ENCODE measurements at regions not wholly inside any gene's neighbourhood (a gene's known extent, or its start where the extent isn't known, plus 50 kb on each side); places are given as distances from the start of the nearest gene placed in this dataset.
"Not testable (repeated sequence)": the region's sequence is repeated elsewhere in the genome, so short reads cannot be mapped to it uniquely, and the experiment has no call there.

DNA sequence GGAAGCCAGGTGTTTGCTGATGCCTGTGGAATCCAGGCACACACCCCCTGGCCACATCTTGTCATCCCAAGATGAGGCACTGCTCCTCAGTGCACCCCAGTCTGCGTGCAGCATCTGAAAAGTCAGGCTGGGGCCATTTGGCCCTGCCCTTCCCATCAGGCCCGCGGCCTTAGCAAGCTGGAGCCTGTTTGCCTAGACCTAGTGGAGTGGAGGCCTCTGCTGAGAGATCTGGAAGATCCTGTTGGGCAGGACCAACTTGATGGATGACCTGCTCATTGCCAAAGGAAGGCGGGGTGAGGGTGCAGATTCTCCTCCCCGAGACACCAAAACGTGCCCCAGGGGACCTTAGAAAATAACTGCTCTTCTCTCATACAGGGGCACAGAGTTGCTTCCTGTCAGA lies 220.2 kb downstream of the SHQ1 start:
- DNase-seq (ENCODE audit: low read depth in 2 of 2), result no peak

DNA sequence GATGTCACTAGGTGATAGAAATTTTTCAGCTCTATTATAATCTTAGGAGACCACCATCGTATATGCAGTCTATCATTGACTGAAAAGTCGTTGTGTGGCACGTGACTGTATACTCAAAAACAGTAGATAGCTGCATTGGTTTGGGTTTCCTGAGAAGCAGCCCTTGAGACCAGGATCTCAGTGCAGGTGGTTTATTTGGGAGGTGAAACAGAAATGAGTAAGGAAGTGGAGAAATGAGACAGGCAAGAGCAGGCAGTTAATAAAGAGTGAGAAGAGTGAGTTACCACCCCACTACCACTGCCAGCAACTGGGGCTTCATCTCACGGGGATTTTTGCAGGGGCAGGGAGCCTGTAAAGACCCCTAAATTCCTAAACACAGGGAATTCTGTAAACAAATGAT lies 221.0 kb downstream of the SHQ1 start:
- no peak for DNase-seq (ENCODE audit: low read depth in 2 of 2)

- DNase-seq (ENCODE audit: low read depth in 2 of 2), result no peak
Observed at GRCh38 chr3:72625602-72626337, 222.5 kb downstream of the SHQ1 start.

DNA sequence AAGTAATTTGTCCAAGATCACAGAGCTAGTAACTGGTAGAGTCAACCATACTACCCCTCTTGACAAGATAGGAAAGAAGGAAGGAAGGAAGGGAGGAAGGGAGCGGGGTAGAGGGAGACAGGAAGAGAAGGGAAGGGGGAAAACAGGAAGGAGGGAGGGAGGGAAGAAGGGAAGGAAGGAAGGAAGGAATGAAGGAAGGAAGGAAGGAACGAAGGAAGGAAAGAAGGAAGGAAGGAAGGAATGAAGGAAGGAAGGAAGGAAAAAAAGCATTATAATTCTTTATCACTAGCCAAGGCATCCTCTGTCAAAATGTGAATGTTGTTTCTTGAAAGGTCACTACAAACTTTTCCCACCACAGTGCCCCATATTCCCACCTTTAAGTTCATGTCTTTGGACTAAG lies 223.6 kb downstream of the SHQ1 start:
- DNase-seq (ENCODE audit: low read depth in 2 of 2), result no peak

GRCh38 chr3:72618739-72619138 lies 229.5 kb downstream of the SHQ1 start:
- DNase-seq (ENCODE audit: low read depth in 2 of 2), result no peak

DNA sequence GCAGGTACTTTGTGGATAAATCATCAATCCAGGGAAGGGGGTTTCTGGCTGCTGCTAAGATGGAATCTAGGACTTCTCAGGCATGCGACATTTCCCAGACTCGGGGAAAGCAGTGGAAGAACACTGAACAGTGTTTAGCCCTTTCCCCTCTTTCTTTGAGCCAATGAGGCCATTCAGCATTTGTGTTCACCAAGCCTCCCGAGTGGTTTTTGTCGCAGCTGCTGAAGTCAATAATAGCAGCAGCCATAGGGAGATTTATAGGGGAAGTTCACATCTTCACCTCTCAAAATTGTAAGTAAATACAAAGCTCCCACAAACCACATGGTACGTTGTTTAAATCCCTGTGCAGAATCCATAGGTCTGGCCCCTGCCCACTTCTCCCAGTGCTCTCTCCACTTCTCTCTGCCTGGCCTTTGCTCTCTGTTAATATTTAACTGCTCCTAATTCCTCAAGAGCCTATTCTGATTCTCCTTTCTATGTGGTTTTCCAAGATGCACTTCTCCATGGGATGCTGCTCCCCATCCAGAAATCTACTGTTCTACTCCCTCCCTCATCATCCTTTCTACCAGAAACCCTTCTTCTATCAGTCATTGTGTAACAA lies 230.7 kb downstream of the SHQ1 start:
- no peak for DNase-seq (ENCODE audit: low read depth in 2 of 2)

DNA sequence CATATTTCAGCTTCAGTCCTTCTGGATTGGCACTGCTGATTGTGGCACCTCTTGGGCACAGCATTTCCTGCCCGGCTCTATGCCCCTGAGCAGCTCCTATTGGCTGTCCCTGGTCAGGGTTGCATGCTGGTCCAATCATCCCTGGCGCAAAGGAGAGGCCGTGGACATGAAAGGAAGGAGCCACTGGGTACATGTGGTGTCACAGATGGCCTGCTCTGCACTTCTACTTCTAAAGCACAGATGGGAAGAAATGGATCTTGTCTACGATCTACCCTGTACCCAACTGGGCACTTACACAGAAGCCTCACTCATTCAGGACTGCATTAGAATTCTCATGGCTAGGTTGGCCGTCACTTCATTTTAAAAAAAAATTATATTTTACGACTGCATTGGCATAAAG lies 232.5 kb downstream of the SHQ1 start:
- no peak for DNase-seq (ENCODE audit: low read depth in 2 of 2)

GRCh38 chr3:72615182-72615581 lies 233.1 kb downstream of the SHQ1 start:
- no peak for DNase-seq (ENCODE audit: low read depth in 2 of 2)

GRCh38 chr3:72614394-72615074 lies 233.7 kb downstream of the SHQ1 start:
- no peak for DNase-seq (ENCODE audit: low read depth in 2 of 2)

DNA sequence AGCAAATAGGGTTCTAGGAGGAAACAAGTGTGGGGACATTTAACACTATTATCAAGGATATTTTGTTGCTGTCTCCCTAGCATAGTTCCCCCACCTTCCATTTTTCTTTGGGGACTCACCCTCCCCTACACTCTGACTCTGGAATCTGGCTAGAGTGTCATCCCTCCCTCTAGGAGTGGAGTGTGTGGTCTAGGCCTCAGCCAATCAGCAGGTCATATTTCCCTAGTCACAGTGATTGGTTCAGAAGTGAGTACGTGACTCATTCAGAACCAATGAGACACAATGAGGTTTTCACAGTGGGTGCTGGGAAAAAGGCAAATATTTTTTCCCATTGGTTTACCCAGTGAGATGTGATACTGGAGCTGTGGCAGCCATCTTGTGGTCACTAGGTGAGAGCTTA lies 234.4 kb downstream of the SHQ1 start:
- DNase-seq (ENCODE audit: low read depth in 2 of 2), result no peak

- DNase-seq (ENCODE audit: low read depth in 2 of 2), result not testable (repeated sequence)
Observed at GRCh38 chr3:72609114-72609513, 239.1 kb downstream of the SHQ1 start.

DNA sequence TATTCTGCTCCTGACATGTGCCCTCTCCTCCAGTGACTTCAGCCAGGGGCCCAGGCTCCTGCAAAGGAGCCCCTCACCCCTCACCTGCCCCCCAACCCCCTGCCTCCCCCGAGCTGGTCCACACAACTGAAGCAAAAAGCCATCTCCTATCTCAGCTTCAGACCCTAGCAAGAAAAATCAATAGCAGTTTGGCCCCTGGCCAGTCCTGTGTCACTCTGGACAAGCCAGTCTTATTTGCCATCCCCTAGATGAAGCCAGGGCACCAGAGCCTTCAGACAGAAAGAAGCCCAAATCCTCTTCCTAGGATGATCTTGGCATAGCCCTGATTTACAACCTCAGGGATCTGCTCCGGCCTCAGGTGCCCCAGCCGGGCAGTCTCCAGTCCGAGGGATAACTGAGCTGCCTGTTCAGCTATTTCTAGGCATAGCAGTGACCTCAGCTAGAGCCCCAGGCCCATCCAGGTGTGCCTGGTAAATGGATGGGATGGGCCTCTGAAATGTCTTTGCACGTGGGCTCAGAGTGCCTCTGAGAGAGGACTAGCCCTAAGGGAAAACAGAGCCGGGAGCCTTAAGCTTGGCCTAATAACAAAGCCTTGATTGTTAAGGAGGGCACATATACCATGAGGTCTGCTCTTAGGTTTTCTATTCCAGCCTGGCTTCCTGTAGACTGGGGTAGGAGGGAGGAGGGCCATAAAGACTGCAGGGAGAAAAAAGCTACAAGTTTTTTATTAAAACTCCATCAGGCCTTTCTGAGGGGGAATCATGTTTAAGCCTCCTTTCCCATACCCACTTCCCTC lies 242.0 kb downstream of the SHQ1 start:
- DNase-seq (ENCODE audit: low read depth in 2 of 2), result no peak

- no peak for DNase-seq (ENCODE audit: low read depth in 2 of 2)
Observed at GRCh38 chr3:72604328-72604727, 243.9 kb downstream of the SHQ1 start.

- no peak for DNase-seq (ENCODE audit: low read depth in 2 of 2)
Observed at GRCh38 chr3:72601983-72602750, 246.1 kb downstream of the SHQ1 start.

DNA sequence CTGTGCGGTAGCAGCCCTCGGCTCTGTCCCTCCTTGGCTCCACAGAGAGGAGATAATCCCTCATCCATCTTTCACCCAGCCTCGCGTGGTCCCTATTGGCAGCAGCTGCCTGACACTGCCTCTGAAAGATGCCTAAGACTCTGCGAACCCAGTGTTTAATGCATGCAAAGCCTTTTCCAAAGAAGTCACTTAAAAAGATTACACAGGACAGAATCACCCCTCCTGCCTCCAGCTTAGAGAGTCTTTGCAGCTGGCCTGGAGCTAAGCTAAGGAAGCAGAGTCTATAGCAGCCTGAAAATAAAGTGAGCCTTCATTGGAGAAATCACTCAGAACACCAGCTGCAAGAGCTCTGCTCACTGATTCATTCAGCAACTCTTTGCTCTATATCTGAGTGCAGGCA lies 247.2 kb downstream of the SHQ1 start:
- DNase-seq (ENCODE audit: low read depth in 2 of 2), result no peak

GRCh38 chr3:72597756-72598195 lies 250.5 kb downstream of the SHQ1 start:
- DNase-seq (ENCODE audit: low read depth in 2 of 2), result no peak

- no peak for DNase-seq (ENCODE audit: low read depth in 2 of 2)
Observed at GRCh38 chr3:72597043-72597442, 251.2 kb downstream of the SHQ1 start.

DNA sequence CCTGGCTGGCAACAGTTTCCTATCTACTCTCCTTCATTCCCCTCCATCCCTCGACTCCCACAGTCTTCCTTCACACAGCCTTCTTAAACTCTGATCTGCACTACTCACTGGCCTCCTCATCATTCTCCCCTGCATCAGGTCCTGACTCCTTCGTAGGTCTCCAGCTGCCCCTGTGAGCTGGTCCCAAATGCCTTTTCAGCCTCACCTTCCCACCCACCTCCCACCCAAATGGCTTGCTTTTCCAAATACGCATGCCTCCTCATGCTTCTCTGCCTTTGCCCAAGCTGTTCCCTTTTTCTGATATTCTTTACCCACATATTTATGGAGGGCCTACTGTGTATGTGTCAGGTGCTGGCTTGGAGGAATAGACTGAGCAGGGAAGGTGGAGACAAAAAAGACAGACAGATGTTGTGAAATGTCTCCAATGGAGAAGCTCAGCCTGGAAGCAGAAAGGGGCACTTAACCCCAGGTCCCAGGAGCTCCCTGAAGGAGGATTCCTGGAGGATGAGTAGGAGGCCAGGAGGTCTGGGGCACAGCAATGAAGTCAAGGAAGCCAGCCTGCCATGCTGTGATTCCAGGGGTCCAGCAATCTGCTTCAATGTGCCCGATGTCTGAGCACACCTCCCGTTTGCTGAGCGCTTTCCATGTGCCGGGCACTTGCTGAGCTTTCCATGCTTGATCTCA lies 252.2 kb downstream of the SHQ1 start:
- no peak for DNase-seq (ENCODE audit: low read depth in 2 of 2)

DNA sequence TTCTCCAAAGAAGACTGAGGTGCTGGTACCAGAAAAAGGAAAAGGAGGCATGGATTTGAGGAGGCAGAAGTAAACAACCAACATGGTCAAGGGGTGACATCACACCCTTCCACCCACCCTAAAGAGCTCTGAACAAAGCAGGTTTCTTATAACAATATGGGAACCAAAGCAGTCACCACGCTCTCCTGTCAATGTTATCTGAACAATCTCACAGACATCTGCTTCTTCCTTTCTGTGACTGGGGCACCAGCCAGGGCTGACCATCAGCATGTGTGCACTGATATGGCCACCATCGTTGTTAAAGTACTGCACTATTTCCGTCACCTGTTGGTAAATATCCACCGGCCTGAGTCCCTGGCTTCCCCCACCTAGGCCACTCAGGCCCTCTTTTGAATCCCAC lies 252.9 kb downstream of the SHQ1 start:
- DNase-seq (ENCODE audit: low read depth in 2 of 2), result no peak

- DNase-seq (ENCODE audit: low read depth in 2 of 2), result no peak
Observed at GRCh38 chr3:72594615-72595215, 253.5 kb downstream of the SHQ1 start.

Measured in stimulated activated CD8-positive, alpha-beta memory T cell treated with anti-CD3 and anti-CD28 coated beads, Interleukin-7, amount 100 ng/mL, for 4 hours (primary cell).